PC-9 (cell line): ENCODE measurements at regions not wholly inside any gene's neighbourhood (a gene's known extent, or its start where the extent isn't known, plus 50 kb on each side); places are given as distances from the start of the nearest gene placed in this dataset.
"Not testable (repeated sequence)": the region's sequence is repeated elsewhere in the genome, so short reads cannot be mapped to it uniquely, and the experiment has no call there.

ENCODE experiments used
- BruUV-seq: library from RNA; stranded (reverse); fragments of 400-500 nt; replicated peaks from 2 replicates; lab custom pipeline; 2021; lab: Mats Ljungman, UMichigan
- CTCF ChIA-PET: fragments of 300-600 bp; sonication (Branson Sonifier 250); formaldehyde crosslinking; loops from one replicate; lab custom pipeline; 2022; ENCODE audit warnings: antibody characterized with exemption; lab: Charles Lee
- POLR2A ChIA-PET: fragments of 300-600 bp; sonication (Branson Sonifier 250); formaldehyde crosslinking; loops from one replicate; lab custom pipeline; 2022; ENCODE audit warnings: antibody characterized with exemption; ENCODE audit not compliant: unreplicated experiment; lab: Charles Lee
- DNase-seq, 2 experiments: peaks; one replicate each; pipeline versions ENCODE4 v3.0.0 to v3.0.0-alpha.2; 2015 to 2022; ENCODE audit warnings: mixed read lengths in 1 of 2
- H2AFZ ChIP-seq: fragments of 200-600 bp; sonication (generic); 2 replicates; pipeline ENCODE4 v1.8.1; 2017; ENCODE audit warnings: antibody characterized with exemption
- H3F3A ChIP-seq: fragments of 200-600 bp; sonication (generic); 2 replicates; pipeline ENCODE4 v1.8.1; 2017; ENCODE audit warnings: antibody characterized with exemption, mild to moderate bottlenecking, low read depth; ENCODE audit not compliant: insufficient read depth
- H3K27ac ChIP-seq: fragments of 200-600 bp; sonication (generic); 2 replicates; pipeline ENCODE4 v1.6.1; 2016; ENCODE audit warnings: mixed run types
- H3K27me3 ChIP-seq: fragments of 200-600 bp; sonication (generic); 2 replicates; pipeline ENCODE4 v1.6.1; 2016; ENCODE audit warnings: low read depth, mixed run types; ENCODE audit not compliant: insufficient read depth
- H3K36me3 ChIP-seq: fragments of 200-600 bp; sonication (generic); 2 replicates; pipeline ENCODE4 v1.6.1; 2016; ENCODE audit warnings: low read depth, mixed run types
- H3K4me1 ChIP-seq: fragments of 200-600 bp; sonication (generic); replicated peaks from 2 replicates; pipeline ENCODE4 v1.6.1; 2016; ENCODE audit warnings: mixed run types; ENCODE audit not compliant: insufficient read depth
- H3K4me2 ChIP-seq: fragments of 200-600 bp; sonication (generic); 2 replicates; pipeline ENCODE4 v1.6.1; 2017; ENCODE audit warnings: mixed run types
- H3K4me3 ChIP-seq: fragments of 200-600 bp; sonication (generic); 2 replicates; pipeline ENCODE4 v1.6.1; 2016; ENCODE audit warnings: mixed run types
- H3K79me2 ChIP-seq: fragments of 200-600 bp; sonication (generic); 2 replicates; pipeline ENCODE4 v1.6.1; 2017; ENCODE audit warnings: low read depth, mixed run types
- H3K9me2 ChIP-seq: fragments of 200-600 bp; sonication (generic); 2 replicates; pipeline ENCODE4 v1.8.1; 2017; ENCODE audit warnings: mild to moderate bottlenecking; ENCODE audit not compliant: insufficient read depth
- H3K9me3 ChIP-seq: fragments of 200-600 bp; sonication (generic); 2 replicates; pipeline ENCODE4 v1.8.1; 2016; ENCODE audit warnings: low read depth; ENCODE audit not compliant: insufficient read depth
- H4K20me1 ChIP-seq: fragments of 200-600 bp; sonication (generic); 2 replicates; pipeline ENCODE4 v1.8.1; 2017; ENCODE audit not compliant: insufficient read depth
- EZH2 ChIP-seq: fragments of 200-600 bp; sonication (generic); IDR thresholded peaks from 2 replicates; pipeline ENCODE4 v1.8.0; 2017; ENCODE audit warnings: antibody characterized with exemption, low read depth
- intact Hi-C: fragments of 100-400 bp; cut with micrococcal nuclease; formaldehyde crosslinking; loops from one replicate; pipeline ENCODE4 v1.10.0; 2022; ENCODE audit not compliant: unreplicated experiment
- TF ChIP-seq, protein P1 (sequence below): fragments of 200-600 bp; sonication (generic); conservative IDR thresholded peaks from 2 replicates; pipeline ENCODE4 v1.6.1; 2017; ENCODE audit warnings: mixed run types, antibody characterized with exemption, mild to moderate bottlenecking, moderate library complexity

DNA sequence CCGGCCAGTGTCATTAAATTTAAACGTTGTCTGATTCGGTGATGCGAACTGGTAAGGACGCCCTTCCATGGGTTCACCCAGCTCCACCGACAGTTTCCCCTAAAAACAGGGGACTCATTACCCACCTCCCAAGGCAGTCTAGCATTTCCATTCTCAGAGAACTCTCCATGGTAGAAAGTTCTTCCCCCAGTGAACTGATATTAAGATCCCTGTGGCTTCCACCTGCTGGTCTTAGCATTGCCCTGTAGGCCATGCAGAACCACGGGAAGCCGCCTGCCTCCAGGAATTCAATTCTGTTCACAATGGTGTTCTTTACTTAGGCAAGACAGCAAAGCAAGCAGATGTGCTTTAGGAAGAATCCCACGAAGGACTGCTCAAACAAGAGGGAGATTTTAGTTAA lies 128.9 kb upstream of the NANOS1 start:
- H3K27me3 ChIP-seq = no peaks in the 10 kb centered on the region
- H3K4me2 ChIP-seq = peak overlapping the region; percentile 13; the same call in 1 of the 2 replicates
- ChIA-PET POLR2A (no interaction called here), CTCF (no interaction called here)
- no peak overlapping the region for H3K27ac ChIP-seq
- no peak for DNase-seq
- H3K79me2 ChIP-seq = no peaks in the 10 kb centered on the region
- no peak overlapping the region for H2AFZ ChIP-seq
- H3K9me2 ChIP-seq = no peaks in the 10 kb centered on the region
- no peaks in the 10 kb centered on the region for H4K20me1 ChIP-seq
- TF ChIP-seq, protein P1, sequence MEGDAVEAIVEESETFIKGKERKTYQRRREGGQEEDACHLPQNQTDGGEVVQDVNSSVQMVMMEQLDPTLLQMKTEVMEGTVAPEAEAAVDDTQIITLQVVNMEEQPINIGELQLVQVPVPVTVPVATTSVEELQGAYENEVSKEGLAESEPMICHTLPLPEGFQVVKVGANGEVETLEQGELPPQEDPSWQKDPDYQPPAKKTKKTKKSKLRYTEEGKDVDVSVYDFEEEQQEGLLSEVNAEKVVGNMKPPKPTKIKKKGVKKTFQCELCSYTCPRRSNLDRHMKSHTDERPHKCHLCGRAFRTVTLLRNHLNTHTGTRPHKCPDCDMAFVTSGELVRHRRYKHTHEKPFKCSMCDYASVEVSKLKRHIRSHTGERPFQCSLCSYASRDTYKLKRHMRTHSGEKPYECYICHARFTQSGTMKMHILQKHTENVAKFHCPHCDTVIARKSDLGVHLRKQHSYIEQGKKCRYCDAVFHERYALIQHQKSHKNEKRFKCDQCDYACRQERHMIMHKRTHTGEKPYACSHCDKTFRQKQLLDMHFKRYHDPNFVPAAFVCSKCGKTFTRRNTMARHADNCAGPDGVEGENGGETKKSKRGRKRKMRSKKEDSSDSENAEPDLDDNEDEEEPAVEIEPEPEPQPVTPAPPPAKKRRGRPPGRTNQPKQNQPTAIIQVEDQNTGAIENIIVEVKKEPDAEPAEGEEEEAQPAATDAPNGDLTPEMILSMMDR = no peak
- no peak for TF ChIP-seq EZH2
- no TSS peak for BruUV-seq
- H3K9me3 ChIP-seq = no peaks in the 10 kb centered on the region
- no peaks in the 10 kb centered on the region for H3F3A ChIP-seq
- no peaks in the 10 kb centered on the region for H3K36me3 ChIP-seq
- H3K4me1 ChIP-seq = peaks cover 11% of the 10 kb centered on the region
- intact Hi-C loops = no loop called here
- no peak overlapping the region for H3K4me3 ChIP-seq

DNA sequence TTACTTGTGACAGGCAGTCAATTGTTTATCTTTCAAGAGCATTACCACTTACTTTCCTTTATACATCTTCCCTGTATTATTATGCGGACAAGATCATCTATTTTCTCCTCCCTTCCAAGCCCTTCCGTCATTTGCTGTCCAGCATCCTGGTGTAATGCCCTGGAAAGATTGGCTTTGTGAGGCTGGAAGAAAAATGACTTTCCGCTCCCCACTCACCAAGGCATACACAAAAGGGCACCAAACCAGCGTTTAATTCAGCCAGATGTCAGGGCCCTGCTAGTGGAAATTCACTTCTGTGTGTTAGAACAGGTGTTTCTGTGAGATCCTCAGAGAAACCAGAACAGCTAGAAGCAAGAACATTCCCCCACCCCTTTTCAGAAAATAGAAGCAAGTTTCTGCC lies 128.1 kb upstream of the NANOS1 start:
- POLR2A ChIA-PET = interaction anchor here (0.6 kb wide), 1 partner anchor 124 kb away, joined by 4 read pairs; no protein-coding TSS in a partner anchor
- H3K79me2 ChIP-seq = no peaks in the 10 kb centered on the region
- no peak for TF ChIP-seq EZH2
- TF ChIP-seq, protein P1 = no peak
- H3K4me2 ChIP-seq = 0 out of 2 replicates have a peak overlapping the region, but pooled peaks have one; percentile 13
- H3K36me3 ChIP-seq = no peaks in the 10 kb centered on the region
- H3F3A ChIP-seq = no peaks in the 10 kb centered on the region
- no peak for DNase-seq
- CTCF ChIA-PET = no interaction called here
- no peaks in the 10 kb centered on the region for H3K9me2 ChIP-seq
- no peaks in the 10 kb centered on the region for H3K27me3 ChIP-seq
- no peak overlapping the region for H3K27ac ChIP-seq
- H3K9me3 ChIP-seq = no peaks in the 10 kb centered on the region
- no peaks in the 10 kb centered on the region for H4K20me1 ChIP-seq
- H3K4me1 ChIP-seq = peaks cover 11% of the 10 kb centered on the region
- H3K4me3 ChIP-seq = no peak overlapping the region
- no TSS peak for BruUV-seq
- no peak overlapping the region for H2AFZ ChIP-seq
- intact Hi-C loops = no loop called here

GRCh38 chr10:118901906-118902305 lies 127.6 kb upstream of the NANOS1 start:
- H3K79me2 ChIP-seq = no peaks in the 10 kb centered on the region
- TF ChIP-seq, protein P1 = no peak
- no peaks in the 10 kb centered on the region for H3K27me3 ChIP-seq
- ChIA-PET POLR2A (no interaction called here), CTCF (no interaction called here)
- BruUV-seq = no TSS peak
- H4K20me1 ChIP-seq = no peaks in the 10 kb centered on the region
- H3K36me3 ChIP-seq = no peaks in the 10 kb centered on the region
- H3K9me3 ChIP-seq = no peaks in the 10 kb centered on the region
- DNase-seq = no peak
- no peaks in the 10 kb centered on the region for H3K9me2 ChIP-seq
- H2AFZ ChIP-seq = no peak overlapping the region
- peaks cover 11% of the 10 kb centered on the region for H3K4me1 ChIP-seq
- no peak overlapping the region for H3K4me2 ChIP-seq
- intact Hi-C loops = no loop called here
- H3K27ac ChIP-seq = no peak overlapping the region
- H3K4me3 ChIP-seq = no peak overlapping the region
- no peaks in the 10 kb centered on the region for H3F3A ChIP-seq

DNA sequence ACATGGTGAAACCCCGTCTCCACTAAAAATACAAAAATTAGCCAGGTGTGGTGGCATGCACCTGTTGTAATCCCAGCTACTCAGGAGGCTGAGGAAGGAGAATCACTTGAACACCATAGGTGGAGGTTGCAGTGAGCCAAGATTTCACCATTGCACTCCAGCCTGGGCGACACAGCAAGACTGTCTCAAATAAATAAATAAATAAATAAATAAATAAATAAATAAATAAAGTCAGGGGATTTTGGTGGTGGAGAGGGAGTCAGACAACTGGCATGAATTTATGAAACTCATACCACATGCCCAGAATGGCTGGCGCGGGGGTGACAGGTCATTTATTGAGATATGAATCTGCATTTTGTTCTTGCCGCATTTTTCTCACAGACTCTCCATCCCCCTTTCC lies 126.9 kb upstream of the NANOS1 start:
- POLR2A ChIA-PET, H3K9me2 ChIP-seq, H3K4me2 ChIP-seq, BruUV-seq, DNase-seq, H3K27me3 ChIP-seq, H3K36me3 ChIP-seq, H3K4me3 ChIP-seq, CTCF ChIA-PET, H3K9me3 ChIP-seq, H3K79me2 ChIP-seq, H3F3A ChIP-seq, intact Hi-C loops, H3K27ac ChIP-seq, H2AFZ ChIP-seq, H4K20me1 ChIP-seq: not testable (repeated sequence)
- peaks cover 11% of the 10 kb centered on the region for H3K4me1 ChIP-seq
